NCI-H748 treated with DMSO at 0.1 percent for 48 hours (cell line): ENCODE measurements at regions not wholly inside any gene's neighbourhood (a gene's known extent, or its start where the extent isn't known, plus 50 kb on each side); places are given as distances from the start of the nearest gene placed in this dataset.

Experiments used
- DNase-seq: peaks from one replicate; lab custom pipeline; 2025; lab: John Stamatoyannopoulos, UW

DNA sequence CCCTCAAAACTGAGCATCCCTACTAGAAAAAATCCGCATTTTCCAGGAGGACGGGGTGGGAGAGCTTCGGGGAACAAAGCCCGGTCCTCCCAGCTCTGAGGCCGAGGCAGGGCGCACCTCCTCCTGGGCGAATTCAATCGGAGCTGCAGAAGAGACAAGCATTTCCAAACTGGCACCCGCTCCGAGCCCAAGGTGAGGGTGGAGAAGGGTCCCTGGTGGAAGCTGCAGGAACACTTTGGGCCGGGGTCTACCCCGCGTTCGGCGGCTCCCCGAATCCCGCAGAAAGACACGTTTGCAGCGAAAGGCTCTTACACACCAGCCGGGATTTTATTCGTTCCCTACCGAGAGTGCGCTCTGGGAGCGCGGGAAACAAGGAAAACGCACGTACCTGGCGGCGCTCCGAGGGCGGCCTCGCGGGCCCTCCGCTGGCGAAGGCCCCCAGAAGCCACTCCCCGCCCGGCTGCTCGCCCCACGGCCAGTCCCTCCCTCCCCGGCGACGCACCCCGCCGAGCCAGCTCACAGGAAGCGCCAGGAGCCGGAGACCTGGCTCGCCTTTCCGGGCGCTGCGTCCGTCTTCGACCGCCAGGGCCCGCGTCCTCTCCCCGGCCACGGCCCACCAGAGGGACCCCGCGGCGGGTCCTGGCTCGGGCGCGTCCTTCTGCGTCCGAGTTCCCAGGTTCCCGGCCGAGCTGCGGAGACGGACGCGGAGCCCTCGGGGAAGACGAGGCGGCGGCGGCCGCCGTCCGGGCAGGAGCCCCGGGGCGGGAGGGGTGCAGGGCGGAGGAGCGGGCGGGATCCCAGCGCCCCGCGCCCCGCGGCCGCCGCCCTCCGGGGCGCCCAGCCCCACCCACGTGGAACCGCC is 49.8 kb upstream of the BAHCC1 start:
- peak; percentile 35 for DNase-seq
